Stimulated activated CD4-positive, alpha-beta T cell treated with anti-CD3 and anti-CD28 coated beads, Interleukin-12 subunit alpha, Interleukin-12 subunit beta, amount 100 ng/mL, for 24 hours (primary cell): ENCODE measurements at regions not wholly inside any gene's neighbourhood (a gene's known extent, or its start where the extent isn't known, plus 50 kb on each side); places are given as distances from the start of the nearest gene placed in this dataset.

ENCODE experiments used
- DNase-seq, 2 experiments: peaks; one replicate each; pipeline ENCODE4 v3.0.0-alpha.2; 2020; ENCODE audit warnings: low read depth in 2 of 2

DNA sequence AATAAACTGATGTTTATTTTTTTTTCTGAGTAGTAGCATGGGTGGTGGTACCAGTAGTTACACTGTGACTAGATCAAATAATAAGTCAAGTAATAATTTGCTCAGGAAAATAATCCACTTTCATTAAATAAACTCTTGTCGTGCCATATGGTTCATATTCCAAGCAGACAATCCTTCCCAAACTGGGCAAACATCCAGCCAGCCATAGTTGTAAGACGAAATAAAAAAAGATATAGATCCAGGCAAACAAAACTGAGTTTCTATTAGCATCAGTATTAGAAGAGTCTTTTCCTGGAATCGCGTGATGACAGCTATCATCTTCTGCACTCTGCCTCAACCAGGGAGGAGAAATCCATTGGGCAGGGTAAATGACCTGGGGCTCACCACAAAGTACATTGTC lies 508.4 kb upstream of the GOT2 start:
- no peak for DNase-seq

DNA sequence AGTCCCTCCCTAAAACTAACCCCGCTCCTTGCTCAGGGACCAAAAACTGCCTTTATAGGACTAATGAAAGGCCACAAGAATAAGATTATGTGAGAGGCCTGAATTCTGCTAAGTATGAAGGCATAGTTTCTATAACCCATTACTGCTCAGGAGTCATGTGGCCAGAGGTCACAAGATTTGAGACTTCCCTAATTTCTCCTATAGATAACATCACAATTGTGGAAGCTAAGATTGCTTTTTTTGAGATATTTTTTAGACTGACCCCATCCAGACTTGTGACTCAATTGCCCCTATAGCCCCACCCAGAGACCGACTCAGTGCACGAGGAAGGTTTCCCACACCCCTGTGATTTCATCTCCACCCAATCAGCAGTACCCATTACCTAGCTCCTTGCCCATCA lies 504.1 kb upstream of the GOT2 start:
- no peak for DNase-seq

DNA sequence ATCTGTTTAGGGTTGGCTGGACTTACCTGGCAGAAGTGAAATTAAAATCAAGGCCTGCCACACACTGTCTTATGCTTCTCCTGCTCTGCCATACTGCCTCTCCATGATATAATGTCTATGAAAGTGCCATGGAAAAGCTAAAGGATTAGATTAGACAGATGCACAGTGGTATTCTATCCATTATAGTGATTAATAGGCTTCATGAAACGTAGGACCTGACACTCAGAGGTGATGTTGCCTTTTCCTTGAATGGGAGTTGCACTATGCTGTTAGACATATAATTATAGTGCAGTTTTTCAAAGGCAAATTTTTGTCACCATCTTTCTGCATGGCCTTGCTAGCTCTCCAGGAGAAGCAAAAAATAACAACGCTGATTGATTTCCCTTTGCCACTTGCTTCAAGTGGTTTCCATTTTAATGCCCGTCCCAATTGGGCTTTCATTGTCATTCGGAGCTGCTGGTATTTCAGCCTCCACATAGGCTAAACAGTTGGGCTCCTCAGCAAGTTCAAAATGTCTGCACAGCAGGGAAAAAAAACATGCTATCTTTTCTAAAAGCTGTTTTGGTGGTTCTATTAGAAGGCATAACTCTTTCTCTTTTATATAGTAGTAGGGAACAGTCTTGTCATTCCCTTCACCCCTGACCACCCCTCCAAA lies 502.8 kb upstream of the GOT2 start:
- no peak for DNase-seq

DNA sequence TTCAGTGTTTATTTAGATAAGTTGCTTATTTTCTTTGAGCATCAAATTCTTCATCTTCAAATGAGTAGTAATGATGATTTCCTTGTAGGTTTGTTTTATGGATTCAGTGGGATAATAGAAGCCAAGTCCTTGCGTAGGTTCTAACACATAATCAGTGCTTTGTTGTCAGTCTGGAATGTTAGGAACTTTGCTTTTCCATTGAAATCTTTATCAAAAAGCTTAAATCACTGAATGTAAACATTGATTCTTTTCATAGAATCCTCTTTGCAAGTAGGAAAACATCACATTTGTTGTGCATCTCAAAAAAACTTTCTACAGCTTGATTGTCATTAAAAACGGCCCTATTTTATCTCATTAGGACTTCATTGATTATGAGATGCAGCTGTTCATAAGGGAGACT lies 490.3 kb upstream of the GOT2 start:
- DNase-seq, result no peak

DNA sequence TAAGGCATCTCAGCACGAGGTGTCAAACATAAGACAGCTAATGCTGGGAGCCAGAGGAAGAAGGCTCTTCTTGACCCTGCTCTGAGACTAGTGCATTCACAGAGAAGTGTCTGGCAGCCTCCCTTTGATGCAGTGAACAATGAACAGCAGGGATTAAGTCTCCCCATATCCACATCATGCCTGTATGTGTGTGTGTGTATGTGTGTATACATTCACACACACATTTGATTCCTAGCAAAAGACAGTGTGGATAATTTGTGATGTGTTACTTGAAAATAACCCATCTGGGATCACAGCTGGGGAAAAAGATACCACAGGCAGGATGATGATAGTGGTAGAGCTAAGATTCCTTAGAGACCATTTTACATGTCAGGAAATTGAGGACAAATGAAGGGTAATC lies 485.9 kb upstream of the GOT2 start:
- DNase-seq, result no peak

DNA sequence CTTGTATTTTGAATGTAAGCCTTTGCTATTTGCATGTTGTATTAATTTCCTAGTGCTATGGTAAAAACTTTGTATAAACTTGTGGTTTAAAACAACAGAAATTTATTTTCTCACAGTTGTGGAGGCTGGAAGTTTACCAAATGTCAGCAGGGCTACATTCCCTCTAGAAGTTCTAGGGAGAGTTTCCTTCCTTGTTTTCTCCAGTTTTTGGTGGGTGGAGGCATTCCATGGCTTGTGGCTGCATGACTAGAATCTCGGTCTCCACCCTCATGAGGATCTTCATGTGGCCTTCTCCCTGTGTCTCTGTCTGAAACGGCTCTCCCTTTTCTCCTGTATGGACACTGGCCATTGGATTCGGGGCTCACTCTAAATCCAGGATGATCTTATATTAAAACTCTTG lies 482.2 kb upstream of the GOT2 start:
- no peak for DNase-seq

DNA sequence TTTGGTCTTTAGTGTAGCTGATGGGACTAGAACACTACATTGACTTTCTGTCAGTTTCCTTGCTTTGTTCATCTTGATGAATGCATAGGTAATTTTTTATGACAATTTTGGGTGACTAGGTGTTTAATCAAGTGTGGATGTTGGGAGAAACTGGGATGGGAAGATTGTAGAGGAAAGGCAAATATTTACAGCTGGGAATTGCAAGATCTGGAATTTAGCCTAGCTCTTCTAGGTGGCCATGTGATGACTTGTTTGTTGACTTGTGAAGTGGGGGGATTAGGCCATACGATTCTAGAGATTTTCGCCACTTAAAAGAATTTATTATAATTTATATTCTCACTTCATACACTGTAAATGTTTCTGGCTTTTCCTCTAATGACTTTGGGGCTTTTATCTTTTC lies 480.3 kb upstream of the GOT2 start:
- DNase-seq, result no peak

DNA sequence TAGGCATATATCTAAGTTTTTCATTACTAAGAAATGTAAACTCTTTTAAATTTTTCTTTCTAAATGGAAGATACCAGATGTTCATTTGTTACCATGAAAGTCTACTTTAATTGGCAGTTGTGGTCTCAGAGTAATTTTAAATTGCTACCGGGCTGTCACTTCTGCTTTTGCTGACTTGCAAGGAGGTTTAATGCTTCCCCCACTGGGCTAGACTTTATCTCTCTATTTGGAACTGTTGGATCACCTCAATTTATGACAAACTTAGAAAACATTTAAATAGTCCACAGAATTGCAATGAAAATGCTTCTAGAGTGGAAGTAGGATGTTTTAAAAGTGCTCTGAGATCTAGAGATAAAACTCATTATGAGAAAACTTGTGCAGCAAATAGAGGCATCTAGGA lies 479.8 kb upstream of the GOT2 start:
- DNase-seq, result no peak

DNA sequence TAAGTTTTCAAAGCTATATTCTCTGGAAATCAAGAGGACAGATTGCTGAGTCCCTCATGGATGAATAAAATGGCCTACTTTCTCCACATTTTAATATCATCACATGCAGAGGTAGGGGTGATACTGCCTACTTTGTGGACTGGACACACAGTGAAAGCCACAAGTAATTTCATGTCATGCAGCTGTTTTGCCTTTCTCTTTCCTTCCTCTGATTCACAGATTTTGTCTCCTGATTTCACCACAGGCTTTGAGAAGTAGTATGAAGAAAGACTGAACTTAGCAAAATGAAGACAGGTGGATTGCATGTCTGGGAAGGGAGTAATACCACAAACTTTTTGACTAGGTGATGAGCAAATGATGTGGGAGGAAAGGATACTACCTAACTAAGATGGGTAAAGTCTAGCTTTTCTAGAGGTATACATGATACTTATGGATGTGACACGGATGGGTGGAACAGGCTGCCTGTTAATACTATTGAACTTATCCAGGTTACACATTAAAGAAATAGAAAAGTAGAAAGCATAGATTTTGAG lies 478.4 kb upstream of the GOT2 start:
- DNase-seq, result no peak

DNA sequence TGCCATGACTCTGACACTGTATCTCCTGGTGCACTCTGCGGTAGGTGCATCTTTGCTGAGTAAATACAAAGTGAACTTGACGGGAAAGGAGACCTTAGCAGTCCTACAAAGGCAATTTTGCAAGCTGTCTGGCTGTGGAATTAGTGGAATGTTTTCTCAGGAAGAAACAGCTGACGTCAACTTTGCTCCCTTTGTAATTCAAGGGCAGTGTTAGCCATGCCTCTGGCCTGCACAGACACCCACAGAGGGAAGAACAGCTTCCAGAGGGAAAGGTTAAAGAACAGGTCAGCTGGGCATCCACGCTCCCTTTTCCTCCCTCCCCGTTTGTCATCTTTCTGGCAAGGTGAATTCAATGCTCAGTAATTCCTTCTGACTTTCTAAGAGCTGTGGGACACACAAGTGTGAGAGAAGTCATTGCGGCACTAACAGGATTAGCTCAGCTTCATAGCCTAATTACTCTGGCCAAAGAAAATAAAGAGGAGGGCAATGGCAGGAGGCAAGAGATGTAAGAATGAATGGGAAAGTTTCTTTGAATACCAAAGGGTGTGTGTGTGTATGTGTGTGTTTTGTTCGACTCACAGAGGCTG lies 476.9 kb upstream of the GOT2 start:
- DNase-seq, result no peak

DNA sequence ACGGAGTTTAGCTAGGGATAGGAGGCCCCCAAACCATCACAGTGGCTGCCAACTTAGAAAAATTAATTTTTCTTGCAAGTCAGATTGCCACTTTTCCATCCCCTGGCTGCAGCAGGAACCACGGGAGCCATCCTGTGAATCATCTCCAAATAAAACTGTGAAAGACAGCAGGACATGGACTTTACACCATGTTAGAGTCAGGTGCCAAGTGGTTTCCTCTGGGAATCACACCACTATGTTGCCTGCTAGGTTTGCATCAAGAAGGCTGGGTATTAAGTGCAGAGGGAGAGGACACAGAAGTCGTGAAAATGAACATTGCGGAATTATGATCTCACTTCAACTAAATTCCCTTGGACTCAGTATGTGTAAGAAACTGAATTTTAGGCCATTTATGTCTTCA lies 471.3 kb upstream of the GOT2 start:
- no peak for DNase-seq

DNA sequence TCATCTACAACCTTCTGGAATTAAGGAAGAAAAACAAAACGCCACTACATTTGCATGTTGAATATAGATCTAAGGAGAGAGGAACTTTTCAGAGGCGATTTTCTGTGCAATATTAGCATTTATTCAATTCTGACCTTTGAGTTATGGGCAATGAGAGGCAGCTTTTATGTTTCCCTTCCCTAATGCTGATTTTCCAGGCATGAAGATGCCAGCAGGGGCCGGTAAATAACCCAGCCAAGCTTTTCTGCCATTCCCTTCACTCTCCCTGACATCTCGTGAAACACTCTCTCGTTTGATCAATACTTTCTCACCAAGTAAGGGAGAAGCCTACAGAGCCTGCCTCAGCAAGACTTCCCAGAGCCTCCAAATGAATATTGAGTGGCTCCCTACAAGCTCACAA lies 470.5 kb upstream of the GOT2 start:
- DNase-seq, result no peak

DNA sequence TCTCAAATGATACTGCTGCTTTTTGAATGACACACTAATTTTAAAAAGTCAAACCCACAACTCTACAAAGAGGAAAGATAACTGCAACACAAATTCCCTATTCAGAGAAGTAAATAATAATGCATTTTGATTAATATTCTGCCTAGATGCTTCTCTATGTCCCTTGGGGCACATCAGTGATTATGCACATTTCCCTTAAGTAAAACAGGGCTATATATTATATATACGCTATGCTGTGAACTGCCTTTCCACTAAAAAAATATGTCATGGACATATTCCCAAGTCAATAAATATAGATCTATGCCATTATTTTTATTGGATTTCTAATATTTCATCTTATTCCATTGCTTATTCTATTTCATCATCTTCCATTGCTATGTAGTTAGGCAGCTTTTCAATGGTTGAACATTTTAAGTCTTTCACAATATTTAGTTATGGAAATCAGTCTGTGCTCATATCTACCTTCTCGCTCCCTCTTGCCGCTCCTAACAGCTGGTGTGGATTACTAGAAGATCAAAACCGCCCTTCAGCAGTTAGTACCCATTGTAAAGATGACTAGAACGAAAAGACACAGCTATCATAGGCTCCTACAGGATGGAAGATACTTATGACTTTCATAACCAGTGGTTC lies 468.2 kb upstream of the GOT2 start:
- DNase-seq, result no peak

DNA sequence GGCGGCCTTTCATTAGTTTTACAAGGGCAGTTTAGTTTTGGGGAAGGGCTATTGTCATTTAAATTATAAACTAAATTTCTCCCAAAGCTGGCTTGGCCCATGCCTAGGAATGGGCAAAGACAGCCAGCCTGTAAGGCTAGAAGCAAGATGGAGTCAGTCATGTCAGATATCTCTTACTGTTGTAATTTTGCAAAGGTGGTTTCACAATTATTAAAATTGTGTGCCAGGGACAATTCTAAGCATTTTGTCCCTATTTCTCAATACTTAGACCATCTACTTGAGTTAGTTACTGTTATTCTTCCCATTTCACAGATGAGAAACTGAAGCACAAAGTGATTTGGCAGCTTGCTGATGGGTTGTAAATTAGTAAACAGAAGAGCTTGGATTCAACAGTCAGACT lies 467.7 kb upstream of the GOT2 start:
- no peak for DNase-seq

DNA sequence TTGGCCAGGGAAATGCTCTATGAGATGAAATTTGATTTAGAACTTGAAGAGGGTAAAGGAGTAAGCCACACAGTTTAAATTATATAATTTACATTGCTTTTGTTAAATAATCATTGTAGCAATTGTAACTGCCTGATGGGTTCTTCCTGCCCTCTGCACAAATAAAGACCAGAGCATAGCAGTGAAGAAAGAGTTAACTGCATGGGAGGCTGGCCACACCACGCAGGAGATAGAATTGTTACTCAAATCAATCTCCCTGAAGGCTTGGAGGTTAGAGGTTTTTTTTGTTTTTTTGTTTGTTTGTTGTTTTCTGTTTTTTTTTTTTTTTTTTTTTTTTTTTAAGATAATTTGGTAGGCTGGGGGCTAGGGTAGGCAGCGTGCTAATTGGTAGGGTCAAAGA lies 467.0 kb upstream of the GOT2 start:
- no peak for DNase-seq

DNA sequence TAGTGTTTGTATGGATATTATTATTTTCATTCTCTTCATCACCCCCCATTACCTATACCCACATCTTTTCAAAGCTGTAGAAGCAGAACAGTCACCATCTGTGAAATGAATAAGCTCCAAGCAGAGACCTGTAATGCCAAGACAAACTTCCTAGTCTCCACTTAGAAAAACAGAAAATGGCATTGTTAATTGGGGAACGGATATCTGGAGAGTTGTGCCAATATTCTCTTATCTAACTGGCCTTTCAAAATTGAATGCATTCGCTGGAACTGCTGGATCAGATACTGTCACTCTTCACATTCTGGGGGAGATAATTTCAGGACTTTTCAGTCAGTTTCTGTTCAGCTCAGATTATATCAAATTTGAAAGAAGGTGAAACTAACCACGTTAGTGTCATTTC lies 464.4 kb upstream of the GOT2 start:
- no peak for DNase-seq

DNA sequence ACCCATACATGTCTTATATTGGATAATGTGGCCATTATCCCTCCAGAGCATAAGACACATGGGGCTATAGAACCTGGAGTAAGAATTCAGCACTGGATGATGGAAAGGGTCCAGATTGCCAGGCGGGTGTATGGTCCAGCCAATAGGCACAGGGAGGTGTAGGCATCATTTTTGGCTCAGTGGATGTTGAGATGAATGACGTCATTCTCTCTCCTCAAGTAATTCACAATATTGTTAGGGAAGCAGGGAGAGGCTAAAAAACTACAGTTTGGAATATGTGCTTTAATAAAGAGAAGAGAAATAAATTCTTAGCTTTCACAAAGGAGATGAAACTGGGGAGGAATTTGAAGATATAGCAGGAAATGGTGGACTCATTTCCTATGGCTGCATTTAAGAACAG lies 461.1 kb upstream of the GOT2 start:
- no peak for DNase-seq

DNA sequence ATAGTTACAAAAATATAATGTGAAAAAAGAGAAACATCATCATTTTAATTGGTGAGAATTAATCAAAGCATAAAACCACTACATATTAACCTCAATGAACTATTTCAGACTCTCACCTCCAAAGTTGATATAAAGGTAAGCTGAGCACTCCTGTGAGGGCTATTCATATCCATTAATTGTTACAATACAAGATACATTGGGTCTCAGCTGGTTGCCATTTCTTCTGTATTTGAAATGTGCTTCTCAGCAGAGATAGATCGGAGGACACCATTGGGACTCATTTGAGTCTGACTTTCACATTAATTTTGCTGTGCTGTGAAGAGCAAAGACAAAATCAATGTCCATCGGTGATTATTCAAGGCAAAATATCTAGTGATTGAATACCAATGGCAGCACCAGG lies 459.5 kb upstream of the GOT2 start:
- DNase-seq, result no peak

DNA sequence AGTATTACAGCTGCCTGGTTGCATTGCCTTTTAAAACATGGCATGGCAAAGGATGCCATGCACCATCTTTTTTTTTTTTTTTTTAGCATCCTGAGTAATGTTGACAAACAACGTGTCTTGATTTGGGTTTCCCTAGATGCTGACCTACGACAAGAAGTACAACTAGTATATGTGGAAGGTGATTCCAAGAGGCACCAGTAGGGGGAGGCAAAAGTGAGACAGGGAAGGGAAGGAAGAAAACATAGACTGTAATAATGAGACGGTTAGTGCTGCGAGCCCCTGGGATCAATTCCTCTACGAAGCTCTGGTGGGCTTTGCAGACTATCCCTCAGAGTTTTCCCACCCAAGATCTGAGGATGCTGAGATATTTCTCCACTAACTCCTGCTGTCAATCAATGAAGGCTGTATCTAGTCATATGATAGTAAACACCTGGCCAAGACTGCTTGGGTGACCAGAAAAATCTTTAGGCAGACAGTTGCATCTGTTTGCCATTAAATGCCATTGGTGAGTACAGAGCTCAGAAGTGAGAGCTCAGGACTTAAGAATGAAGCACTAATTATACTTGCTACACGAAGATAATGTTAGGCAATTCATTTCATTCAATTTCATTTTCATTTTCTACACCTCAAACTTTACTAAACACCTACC lies 458.6 kb upstream of the GOT2 start:
- peak in 1 of 2 experiments; percentile 3 for DNase-seq

DNA sequence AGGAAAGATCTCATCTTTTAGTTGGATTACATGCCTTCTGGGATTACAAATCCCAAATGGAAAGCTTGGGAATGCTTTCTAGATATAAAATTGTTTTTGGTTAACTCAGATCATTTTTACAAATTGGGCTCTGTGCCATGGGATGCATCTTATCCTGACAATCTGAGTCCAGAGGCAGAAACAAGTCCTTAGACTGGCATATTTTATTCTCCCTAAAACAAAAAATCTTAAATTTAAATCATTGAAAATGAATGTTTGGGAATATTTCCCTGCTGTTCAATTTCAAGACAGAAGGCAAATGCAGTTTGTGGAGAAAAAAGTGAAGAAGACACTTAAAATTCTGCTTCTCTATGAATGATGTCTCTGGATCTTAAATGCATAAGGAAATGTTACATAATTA lies 456.6 kb upstream of the GOT2 start:
- DNase-seq, result no peak

DNA sequence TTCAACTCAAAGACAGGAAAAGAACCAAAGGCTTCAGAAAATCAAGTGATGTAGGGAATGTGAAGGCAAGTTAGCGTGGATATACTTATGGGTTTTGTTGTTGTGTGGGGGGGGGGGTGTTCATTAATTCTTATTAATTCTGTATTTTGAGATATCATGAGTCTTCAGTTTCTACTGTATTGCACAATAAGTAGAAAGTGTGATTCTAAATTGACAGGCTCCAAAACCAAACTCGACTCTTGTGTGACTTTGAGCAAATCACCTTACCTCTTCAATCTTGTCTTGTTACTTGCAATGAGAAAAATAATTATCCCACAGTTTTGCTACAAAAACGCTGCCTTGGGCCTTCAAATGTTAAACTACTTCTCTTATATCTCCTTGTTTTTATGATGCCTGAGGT lies 453.9 kb upstream of the GOT2 start:
- no peak for DNase-seq

DNA sequence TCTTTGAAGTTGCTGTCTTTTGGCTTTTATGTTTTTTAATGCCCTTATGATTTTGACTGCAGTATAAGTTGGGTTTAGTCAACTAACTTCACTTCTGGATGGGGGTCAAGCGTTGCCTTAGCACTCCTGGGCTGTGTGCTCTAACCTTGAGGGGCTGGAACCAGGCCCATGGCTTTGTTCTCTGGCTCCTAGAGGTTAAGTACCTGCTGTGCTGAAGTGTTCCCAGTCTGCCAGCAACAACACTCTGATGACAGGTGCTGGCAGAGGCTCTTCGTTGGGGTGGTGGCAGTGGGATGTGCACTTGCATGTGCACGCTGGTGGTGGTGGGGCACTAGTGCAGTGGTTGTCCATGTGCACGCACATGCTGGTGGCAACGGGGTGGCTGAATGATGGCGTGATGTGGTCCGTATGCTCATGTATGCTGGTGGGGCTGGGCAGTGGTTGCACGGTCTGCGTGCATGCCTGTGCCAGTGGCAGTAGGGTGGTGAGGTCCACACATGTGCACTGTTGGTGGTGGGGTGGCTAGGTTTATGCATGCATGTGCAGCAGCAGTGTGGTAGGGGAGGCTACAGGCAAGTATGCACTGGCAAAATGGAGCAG lies 447.8 kb upstream of the GOT2 start:
- DNase-seq, result no peak

DNA sequence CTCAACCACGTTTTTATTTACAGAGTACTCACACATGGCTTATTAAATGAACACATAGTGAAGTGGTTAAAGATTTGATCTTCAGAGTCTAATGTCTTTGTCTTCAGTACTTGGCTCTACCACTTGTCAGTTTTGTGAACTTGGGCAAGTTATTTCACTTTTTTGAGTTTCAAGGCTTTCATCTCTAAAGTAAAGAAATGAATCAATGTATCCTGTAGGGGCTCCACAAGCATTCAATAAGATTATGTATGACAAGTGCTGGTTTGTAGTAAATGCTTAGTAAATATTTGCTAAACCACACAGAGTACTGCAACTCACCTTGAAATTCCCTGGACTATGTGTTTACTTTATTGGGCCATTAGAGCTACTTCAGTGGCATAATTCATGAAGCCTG lies 446.0 kb upstream of the GOT2 start:
- DNase-seq, result no peak
